Activated gamma-delta T cell (primary cell): ENCODE measurements at regions not wholly inside any gene's neighbourhood (a gene's known extent, or its start where the extent isn't known, plus 50 kb on each side); places are given as distances from the start of the nearest gene placed in this dataset.
"Not testable (repeated sequence)": the region's sequence is repeated elsewhere in the genome, so short reads cannot be mapped to it uniquely, and the experiment has no call there.

Experiments used
- DNase-seq: peaks from one replicate; lab custom pipeline; 2025; lab: John Stamatoyannopoulos, UW

GRCh38 chr10:6877722-6878392, 297.8 kb upstream of the PRKCQ start:
- DNase-seq, result no peak

GRCh38 chr10:6877336-6877721, 297.3 kb upstream of the PRKCQ start:
- no peak for DNase-seq

DNA sequence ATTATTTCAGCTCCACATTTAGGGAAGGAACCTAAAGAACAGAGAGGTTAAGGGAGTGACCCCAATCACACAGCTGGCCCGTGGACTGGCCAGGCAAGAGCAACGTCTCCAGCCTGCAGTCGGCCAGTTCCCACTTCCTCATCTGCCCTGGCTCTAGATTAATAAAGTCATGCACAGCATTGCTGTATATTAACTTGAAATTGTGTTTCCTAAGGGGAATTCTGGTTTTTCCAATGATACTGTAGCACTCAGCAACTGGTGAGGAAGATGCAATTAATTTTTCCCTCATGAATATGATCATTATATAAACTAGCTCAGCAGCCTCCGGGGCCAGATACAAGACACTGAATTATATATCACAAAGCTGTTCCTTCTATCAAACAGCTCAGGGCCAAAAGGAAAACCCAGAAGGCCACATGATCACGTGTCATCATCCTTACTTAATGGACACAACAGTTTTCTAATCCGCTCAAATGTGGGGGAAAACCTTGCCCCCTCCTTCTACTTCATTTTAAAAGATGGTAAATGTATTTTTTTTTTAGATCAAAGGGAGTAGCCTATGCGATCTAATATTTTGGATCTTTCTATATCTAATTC, 295.3 kb upstream of the PRKCQ start:
- DNase-seq, result no peak

GRCh38 chr10:6871128-6871527, 291.1 kb upstream of the PRKCQ start:
- no peak for DNase-seq

DNA sequence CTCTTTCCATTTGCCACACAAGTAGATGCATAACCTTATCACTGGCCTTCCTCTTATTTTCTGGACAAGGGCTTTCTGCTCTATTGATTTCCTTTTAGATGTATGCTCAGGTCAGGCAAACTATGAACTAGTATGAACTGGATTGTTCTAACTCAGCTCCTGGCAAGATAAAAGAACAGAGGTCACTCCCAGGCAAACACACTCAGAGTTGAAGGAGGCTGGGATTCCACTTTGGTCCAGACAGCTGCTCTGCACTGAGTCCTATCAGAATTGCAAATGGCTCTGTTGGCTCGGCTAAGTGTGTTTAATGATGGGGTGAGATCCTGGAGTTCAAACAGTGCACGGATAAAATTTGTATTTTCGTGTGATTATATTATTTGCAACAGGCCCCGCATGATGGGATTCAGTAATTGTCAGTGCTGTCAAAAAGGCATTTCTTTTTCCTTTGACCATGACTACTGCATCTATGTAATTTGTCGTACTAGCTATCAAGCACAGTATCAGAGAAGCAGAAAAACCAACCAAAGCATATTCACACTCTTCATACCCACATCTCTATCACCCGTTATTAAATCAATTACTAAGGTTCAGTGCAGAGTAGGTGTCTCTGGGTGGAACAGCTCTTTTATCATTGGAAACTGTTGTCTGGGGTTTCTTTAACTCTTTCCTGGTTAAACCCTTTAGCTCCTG, 288.1 kb upstream of the PRKCQ start:
- no peak for DNase-seq

- no peak for DNase-seq
Measured at GRCh38 chr10:6866757-6867156, 286.7 kb upstream of the PRKCQ start.

- no peak for DNase-seq
Measured at GRCh38 chr10:6864142-6864541, 284.1 kb upstream of the PRKCQ start.

GRCh38 chr10:6863381-6863780, 283.3 kb upstream of the PRKCQ start:
- no peak for DNase-seq

DNA sequence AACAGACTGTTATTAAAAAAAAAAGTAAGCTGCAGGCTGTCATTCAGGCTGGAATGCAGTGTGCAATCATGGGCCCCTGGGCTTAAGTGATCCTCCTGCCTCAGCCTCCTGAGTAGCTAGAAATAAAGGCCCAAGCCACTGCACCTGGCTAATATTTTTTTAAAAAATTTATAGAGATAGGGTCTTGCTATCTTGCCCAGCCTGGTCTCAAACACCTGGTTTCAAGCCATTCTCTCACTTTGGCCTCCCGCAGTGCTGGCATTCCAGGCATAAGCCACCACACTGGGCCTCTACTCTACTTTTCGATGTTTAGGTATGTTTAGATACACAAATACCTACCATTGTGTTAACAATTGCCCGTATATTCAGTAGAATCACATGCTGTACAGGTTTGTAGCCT, 270.4 kb upstream of the PRKCQ start:
- no peak for DNase-seq

DNA sequence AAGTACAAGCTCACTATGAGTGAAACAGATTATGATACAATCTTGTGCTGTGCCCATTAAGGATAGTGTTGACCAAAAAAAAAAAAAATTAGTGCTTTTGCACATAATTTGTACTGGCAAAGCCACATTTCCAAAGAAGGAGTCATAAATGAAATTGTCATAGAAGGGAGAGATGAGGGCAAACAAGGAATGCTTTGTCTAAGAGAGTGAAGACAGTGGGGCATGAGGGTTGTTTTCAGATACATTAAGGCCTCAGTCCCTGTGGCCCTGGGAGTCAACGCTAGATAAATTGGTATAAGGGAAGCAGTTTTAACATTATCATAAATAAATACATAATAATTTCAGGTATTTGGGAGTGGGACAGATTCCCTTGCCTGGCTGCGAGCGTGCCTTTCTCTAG, 267.5 kb upstream of the PRKCQ start:
- DNase-seq, result no peak

DNA sequence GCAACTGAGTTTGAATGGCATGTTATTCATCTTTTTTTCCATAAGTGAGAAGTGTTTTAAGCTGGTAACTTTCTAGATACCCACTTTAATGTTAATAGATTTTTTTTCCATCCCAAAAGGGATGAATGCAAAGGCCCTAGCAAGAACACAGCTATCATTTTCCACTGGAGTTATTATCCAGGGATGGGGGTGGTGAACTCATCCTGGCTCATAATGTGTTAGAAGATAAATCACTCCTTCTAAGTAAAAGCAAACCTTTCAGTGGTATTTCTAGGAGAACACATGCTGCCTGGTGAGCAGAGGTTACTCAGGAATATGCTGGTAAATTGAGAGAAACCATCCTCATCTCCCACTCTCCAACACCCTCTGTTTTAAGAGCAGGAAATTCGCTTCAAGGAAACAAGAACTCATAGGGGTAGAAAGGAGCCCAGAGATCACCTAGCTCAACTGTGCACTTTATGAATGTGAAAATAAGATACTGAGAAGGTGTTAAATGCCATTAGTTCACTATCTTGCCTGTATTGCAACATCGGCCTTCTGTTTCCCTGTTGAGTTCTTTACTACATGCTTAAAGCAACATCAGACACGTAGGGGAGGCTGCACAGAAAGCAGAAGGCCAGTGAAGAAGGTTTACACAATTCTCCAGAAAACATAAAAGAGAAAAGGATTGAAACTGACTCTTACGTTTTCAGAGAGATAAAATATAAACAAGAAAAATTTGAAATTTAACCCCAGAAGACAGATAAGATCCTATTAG, 264.0 kb upstream of the PRKCQ start:
- no peak for DNase-seq

- no peak for DNase-seq
Measured at GRCh38 chr10:6843481-6843881, 263.4 kb upstream of the PRKCQ start.

DNA sequence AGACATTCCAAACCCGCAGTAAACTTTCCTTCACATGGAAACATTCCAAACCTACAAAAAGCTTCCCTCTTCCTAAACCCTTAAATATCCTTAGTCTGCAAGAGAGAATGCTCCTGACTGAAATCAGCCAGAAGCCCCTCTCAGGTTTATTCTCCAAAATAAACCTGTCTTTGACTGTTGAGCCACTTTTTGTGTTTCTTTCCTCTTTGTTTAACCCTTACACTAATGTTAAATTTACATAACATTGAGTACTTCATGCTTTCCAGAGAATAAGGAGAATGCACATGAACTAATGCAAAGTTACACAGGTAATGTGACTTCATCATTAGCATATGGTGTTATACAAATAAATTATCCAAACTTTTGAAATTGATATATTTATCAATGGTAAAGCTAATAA, 262.6 kb upstream of the PRKCQ start:
- DNase-seq, result no peak

DNA sequence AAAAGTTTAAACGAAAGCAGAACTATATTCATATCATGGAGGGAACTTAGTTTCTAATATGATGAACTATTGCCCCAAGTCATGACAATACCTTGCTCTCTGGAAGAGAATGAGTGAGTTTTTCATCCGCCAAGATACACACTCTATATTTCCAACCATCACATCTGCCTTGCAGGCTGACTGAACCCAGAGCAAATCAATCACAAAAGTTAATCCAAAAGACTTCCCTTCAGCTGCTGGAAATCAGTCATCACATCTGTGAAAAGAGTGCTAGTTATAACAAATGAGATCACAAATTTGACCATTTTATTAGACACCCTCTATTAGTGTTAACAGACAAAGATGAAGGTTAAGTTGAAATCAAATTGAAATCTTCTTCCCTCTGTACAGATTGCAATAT, 261.7 kb upstream of the PRKCQ start:
- DNase-seq, result no peak

- no peak for DNase-seq
Measured at GRCh38 chr10:6840766-6841165, 260.7 kb upstream of the PRKCQ start.

- no peak for DNase-seq
Measured at GRCh38 chr10:6840201-6840691, 260.2 kb upstream of the PRKCQ start.

DNA sequence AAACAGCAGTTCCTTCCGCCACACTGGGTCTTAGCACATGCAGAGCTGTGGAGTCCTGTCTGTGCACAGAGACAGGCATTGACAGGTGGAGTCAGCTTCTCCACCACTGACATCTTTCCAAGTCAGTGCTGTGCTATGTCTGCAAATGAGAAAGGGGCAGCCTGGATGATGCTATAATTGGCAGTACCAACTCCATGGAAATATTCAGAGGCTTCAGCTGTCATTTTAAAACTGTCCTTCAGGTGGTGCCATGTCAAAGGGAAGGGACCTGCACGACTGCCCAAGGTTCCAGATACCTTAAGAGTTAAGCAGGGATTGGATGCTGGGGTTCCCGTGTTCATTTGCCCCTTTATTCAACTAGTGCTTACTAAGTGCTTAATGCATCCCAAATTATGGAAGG, 258.0 kb upstream of the PRKCQ start:
- DNase-seq, result no peak

GRCh38 chr10:6833458-6834011, 253.5 kb upstream of the PRKCQ start:
- no peak for DNase-seq

DNA sequence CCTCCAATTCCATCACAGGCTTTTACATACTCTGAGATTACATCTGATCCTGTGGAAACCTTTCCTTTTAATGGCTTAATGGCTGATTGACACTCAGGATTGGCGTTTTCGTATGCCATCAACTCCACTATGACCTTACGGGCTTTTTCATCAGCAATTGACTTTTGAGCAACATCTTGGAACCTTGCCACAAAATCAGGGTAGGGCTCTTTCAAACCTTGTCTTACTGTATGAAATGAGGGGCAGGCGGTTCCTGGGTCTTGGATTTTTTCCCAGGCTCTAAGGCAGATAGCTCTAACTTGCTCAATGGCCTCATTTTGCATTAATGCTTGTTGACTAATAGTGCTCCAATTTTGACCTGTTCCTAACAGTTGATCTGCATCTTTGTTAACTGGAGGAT, 250.9 kb upstream of the PRKCQ start:
- DNase-seq, result not testable (repeated sequence)

DNA sequence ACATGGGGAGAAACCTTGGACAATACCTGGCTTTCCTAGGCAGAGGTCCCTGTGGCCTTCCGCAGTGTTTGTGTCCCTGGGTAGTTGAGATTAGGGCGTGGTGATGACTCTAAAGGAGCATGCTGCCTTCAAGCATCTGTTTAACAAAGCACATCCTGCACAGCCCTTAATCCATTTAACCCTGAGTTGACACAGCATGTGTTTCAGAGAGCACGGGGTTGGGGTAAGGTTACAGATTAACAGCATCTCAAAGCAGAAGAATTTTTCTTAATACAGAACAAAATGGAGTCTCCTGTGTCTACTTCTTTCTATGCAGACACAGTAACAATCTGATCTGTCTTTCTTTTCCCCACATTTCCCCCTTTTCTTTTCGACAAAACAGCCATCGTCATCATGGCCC, 244.7 kb upstream of the PRKCQ start:
- DNase-seq, result not testable (repeated sequence)

GRCh38 chr10:6823770-6824169, 243.7 kb upstream of the PRKCQ start:
- DNase-seq, result no peak

DNA sequence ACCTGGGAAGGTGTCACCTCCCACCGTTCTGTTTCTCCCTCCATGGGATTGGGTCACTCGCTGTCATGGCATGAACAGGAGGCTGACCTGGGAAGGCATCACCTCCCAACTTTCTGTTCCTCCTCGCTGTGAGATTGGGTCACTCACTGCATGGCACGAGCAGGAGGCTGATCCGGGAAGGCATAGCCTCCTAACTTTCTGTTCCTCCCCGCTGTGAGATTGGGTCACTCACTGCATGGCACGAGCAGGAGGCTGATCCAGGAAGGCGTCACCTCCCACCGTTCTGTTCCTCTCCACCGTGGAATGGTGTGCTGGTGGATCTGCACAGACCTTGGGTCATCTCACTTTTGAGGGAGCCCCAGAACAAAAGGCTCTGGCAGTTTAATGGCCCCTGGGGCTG, 239.2 kb upstream of the PRKCQ start:
- no peak for DNase-seq
